Stimulated activated CD4-positive, alpha-beta T cell treated with anti-CD3 and anti-CD28 coated beads, Interleukin-1b, Interleukin-23, amount 100 ng/mL, for 24 hours (primary cell): ENCODE measurements at regions not wholly inside any gene's neighbourhood (a gene's known extent, or its start where the extent isn't known, plus 50 kb on each side); places are given as distances from the start of the nearest gene placed in this dataset.

Source experiments
- DNase-seq, 4 experiments: peaks; one replicate each; pipeline ENCODE4 v3.0.0-alpha.2; 2020; ENCODE audit warnings: low read depth in 4 of 4, low spot score in 1 of 4

GRCh38 chr12:90410962-90411361, 544.0 kb downstream of the CCER1 start:
- DNase-seq = no peak

DNA sequence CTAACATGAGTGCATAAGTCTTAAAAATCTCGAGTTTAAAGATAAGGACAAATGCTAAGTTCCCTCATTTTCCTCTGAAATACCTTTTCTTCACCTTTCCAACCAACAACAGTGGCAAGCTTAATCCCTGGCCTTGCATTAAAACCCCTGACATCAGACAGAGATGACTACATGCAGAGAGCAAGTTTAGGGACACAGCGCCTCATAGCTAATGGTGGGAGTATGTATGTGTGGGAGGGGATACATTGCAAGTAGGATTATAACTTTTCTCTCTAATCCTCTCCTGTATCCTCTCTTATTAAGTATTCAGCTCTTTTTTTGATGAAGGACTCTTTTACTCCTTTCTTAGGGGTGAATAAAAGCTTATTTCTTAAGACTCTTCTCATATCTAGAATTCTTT, 547.1 kb downstream of the CCER1 start:
- no peak for DNase-seq

- DNase-seq = no peak
Measured at GRCh38 chr12:90404071-90404470, 550.9 kb downstream of the CCER1 start.

- DNase-seq = no peak
Measured at GRCh38 chr12:90401185-90401584, 553.8 kb downstream of the CCER1 start.

DNA sequence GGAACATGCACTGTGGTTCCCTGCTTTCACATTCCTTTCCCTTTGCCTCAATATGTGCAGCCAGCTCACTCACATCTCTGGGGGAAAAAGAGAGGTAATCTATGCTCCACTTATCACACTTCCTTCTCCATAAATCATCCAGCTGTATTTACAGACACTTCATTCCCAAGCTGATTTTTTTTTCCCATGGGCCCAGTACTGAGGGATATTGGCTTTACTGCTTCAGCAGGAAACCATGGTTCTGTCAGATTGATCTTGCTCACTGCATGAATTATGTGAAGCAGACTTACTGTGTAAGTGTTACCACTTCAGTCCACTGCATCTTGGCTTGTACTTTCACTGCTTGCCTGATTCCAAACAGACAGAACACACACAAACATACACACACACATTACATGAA, 555.6 kb downstream of the CCER1 start:
- no peak for DNase-seq

DNA sequence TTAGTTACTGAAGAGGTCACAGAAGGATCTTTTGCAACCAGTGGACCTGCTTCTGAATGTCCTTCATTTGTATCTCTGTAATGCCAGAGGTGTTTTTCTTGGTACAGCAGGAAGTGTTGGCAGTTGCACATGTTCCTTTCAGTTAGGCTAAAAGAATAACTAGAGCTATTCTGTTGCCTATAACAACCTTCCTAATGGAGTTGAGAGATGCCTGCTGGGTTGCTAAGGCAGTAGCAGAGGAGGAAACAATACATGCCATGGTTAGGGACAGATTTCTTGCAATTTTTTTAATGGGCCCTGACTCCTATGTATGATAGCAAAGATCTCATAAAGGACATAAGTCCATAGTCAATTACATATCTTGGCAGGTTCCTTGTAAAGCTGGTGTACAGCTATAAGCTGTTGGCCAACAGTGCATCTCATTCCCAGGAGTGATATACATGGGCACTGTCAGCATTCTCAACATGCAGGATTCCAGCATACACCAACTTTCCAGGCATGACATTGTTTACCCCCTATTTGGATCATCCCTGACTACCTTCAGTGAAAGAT, 556.6 kb downstream of the CCER1 start:
- no peak for DNase-seq

DNA sequence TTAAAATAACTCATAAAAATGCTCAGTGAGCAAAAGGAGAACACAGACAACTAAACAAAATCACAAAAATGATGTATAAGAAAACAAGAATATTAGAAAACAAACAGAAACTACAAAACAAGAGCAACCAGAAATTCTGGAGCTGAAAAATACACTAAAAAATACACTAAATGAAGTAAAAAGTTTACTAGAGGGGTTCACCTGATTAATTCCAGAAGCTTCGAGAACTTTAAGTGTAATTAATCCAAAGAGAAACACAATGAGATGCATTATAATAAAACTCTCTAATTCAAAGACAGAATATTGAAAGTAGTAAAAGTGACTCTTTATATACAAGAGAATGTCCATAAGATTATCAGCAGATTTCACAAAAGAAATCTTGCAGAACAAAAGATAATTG, 558.4 kb downstream of the CCER1 start:
- DNase-seq = no peak

- no peak for DNase-seq
Measured at GRCh38 chr12:90393652-90394051, 561.3 kb downstream of the CCER1 start.

- no peak for DNase-seq
Measured at GRCh38 chr12:90393089-90393488, 561.9 kb downstream of the CCER1 start.

DNA sequence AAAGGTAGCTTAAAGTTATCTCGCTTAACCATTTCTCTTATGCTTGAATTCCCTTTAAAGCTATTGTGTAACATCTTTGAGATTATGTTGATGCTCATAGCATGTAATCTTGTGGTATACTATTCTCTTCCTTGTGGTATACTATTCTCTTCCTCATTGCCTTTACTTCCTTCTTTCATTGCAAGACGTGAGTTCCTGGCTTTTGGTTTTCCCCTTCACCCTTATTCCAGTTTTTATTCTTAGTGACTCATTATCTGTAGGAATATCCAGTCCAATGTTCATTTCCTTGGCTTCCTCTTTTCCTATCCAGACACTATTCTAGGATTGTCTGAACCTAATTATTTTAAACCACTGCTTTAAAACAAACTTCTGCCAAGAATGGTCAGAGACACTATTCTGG, 564.0 kb downstream of the CCER1 start:
- DNase-seq = no peak

GRCh38 chr12:90368081-90368480, 586.9 kb downstream of the CCER1 start:
- no peak for DNase-seq

DNA sequence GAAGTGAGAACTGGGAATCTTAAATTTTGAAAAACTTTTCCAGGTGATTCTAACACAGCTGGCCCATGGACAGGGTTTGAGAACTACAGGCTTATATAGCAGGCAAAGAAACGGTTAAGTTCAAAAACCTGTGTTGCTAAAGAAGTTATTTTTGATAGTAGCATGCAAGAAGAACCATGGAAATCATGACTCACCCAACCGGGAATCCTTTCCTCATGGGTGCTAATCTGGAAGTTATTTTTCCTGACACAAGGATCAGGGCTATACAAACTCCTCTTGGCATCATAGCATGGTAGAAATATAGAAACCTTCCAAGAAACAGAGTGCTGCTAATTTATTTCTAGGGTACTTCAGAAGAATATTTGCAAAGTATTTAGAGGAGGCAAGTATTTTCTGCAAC, 588.7 kb downstream of the CCER1 start:
- DNase-seq = no peak

- no peak for DNase-seq
Measured at GRCh38 chr12:90360300-90360699, 594.7 kb downstream of the CCER1 start.

- DNase-seq = no peak
Measured at GRCh38 chr12:90355711-90356355, 599.1 kb downstream of the CCER1 start.

- DNase-seq = no peak
Measured at GRCh38 chr12:90343966-90344365, 611.0 kb downstream of the CCER1 start.

DNA sequence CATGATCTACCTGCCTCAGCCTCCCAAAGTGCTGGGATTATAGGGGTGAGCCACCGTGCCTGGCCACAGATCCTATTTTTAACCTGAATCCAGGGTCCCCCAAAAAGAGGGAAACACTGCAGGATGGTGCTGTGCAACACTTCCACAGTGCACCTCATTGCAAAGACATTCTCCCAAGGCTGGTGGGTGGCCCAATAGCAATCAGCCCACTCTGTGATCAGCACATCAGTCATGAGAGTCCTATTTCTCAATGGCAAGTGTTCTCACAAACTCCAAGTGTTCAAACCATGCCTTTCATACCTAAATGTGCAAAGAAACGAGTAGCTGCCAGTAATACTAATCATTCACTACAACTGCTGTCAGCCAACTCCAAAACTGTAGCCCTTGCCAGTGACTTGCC, 612.9 kb downstream of the CCER1 start:
- DNase-seq = no peak

GRCh38 chr12:90339837-90340236, 615.1 kb downstream of the CCER1 start:
- DNase-seq = no peak

DNA sequence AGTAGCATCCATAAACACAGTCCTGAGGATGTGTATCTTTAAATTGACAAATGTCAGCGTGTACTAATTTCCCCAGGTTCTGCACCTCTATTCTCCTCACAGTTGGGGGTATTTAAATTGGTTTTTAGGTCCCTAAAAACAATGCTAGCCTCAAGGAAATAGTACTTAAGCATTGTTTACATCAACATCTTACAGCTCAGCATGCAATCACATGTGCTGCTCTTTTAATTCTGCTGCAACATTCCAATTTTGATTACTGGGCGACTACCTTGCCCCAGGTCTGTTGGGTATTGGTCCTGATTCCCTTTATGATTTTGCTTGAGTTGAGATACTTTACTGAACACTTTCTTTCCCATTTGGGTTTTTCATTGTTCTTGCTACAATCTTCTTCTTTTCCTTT, 616.6 kb downstream of the CCER1 start:
- no peak for DNase-seq

- DNase-seq = no peak
Measured at GRCh38 chr12:90337018-90337417, 618.0 kb downstream of the CCER1 start.

DNA sequence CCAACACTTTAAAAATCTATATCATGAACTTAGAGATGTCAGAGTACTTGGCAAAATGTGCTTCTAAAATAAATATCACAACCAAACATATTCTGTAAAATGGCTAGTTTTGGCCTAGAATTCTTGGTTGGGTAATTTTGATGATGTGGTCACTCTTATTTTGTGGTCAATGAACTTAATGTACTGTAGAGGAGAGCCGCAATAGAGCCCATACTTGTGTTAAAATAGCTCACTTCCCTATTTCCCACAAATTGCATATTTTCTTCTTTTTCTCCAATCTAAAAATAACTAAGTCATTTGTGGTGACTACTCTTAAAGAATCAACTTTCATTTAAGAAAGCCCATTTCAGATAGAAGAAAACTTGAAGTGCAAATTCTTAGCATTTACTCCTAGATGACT, 619.4 kb downstream of the CCER1 start:
- DNase-seq = no peak

DNA sequence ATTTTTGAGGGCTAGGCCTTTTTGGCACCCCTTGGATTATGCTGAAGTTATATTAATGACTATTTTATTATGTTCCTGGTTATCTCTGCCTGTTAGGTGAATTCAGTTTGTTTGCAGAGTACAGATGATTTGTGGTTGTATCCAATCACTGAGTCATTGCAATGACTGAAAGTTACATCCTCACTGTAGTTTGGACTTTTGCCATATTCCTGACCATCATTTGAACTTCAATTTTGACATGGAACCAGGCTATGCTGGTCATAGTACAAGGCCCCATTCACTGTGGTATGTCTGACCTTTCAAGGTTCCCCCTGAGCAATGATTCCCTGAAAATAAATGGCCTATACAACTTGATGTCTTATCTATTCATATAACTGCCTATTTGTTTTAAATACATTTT, 621.0 kb downstream of the CCER1 start:
- no peak for DNase-seq

DNA sequence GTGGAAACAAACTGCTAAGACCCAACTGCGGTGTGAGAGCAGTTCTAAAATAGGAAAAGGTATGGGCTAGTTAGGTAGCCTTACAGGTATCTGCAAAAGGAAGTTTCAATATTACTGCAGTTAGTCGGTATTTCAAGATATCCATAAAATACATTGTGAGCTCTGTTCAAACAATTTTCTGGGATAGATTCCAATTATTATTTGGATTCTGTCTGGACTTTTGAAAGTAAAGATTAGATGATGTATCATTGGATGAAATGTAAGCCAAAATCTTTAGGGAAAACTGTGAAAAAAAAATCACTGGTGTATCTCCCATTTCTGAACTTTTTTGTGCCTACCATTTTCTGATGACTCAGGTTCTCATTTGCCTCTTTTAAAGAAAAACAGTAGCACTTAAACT, 621.6 kb downstream of the CCER1 start:
- DNase-seq = no peak

DNA sequence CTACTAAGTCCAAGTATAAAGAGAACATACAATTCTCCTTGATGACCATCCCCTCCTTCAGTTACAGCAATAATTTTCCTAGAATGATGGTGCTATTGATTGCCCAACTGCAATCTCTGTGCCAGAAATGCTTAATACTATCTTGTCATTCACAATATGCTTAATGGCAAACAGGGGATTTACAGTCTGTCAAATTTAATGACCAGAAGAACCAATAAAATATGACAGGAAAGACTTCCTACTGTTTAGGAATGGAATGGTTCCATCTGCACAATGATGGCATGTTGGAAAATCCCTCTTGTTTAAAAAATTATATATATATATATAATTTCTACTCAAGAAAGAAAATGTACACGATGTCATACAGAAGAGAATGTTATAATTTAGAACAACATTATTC, 623.2 kb downstream of the CCER1 start:
- no peak for DNase-seq
